ENCODE measurements at regions not wholly inside any gene's neighbourhood (a gene's known extent, or its start where the extent isn't known, plus 50 kb on each side); places are given as distances from the start of the nearest gene placed in this dataset.
"Not testable (repeated sequence)": the region's sequence is repeated elsewhere in the genome, so short reads cannot be mapped to it uniquely, and the experiment has no call there.

DNA sequence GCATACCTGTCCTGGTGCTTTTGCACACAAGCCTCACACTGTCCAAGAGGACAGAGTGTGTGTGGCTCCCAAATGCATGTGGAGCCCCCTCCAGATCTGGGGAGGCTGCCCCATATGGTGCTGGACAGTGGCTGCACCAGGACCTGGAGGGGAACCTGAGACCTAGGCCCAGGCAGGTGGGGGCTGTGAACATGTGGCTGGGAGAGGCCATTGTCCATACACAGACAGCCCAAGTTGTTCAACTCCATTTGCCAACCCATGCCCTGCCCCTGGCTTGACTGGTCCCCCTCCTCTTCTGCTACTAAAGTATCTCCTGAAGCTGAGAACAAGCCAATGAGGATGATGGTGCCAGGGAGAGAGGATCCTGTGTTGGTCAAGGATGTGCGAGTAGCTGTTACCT, 94.0 kb downstream of the ING1 start:
- no peak for ATAC-seq
- intact Hi-C loops (cut with DNase I) = no loop called here
- DNase-seq = no peak

GRCh38 chr13:110808138-110808537, 94.6 kb downstream of the ING1 start:
- intact Hi-C loops (cut with DNase I) = no loop called here
- ATAC-seq = no peak

GRCh38 chr13:110809871-110810486, 96.5 kb downstream of the ING1 start:
- no peak for DNase-seq
- no peak for ATAC-seq
- intact Hi-C loops (cut with DNase I) = loop anchor here in 1 of 2 donors (10.0 kb wide), 1 partner anchor 105 kb away; the partner anchor contains the start of gene CARS2

More at GRCh38 chr13:110808138-110808537, 94.6 kb downstream of the ING1 start:
- no peak for DNase-seq

DNA sequence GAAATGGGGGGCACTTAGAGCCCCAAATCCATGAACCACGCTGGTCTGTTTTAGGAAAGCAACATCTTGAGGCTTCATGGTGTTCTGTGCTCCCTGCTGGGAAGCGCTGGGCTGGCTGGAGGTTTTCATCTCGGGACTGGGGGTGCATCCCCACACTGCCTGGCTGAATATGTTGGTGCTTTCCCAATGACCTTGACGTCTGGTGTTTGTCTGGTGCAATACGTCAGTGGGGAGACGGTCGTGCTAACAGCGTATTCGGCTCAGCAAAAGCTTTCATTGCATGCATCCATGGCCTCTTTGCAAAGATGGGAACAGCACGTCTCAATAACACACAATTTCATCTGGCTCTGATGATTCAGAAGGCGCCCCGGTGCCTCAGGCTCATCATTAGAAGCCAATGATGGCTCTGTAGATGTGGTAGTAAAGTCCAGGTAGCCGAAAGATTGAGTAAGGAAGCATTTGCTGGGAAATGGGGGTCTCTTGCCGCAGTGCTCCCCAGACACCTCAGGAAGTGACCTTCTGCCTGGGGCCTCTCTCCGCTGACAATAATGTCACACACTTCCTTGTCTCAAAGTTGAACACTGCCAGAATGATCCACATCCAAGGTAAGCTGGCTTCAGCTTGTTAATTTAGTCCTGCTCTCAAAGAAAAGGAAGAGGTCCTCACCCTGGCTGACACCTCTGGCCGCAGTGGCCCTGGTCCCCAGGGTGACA, 97.7 kb downstream of the ING1 start:
- intact Hi-C loops (cut with DNase I) = loop anchor here in 1 of 2 donors (10.0 kb wide), 1 partner anchor 106 kb away; the partner anchor contains the start of gene CARS2
- ATAC-seq (no peak), DNase-seq (no peak)

DNA sequence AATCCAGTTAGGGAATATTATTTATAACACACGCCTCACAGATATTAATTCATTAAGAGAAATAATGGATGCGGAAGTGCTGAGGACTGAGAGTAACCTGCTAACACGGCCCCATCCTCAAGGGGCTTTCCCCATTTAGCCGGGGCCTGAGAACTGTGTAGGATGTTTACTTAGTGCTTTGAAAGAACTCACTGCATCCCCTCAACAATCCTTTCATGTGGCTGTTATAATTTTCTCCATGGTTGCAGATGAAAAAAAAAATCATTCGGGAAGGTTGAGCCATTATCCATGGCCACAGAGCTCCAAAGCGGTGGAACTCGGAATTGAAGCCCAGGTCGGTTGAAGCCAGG, 98.2 kb downstream of the ING1 start:
- ATAC-seq = no peak
- intact Hi-C loops (cut with DNase I) = loop anchor here in 1 of 2 donors (10.0 kb wide), 1 partner anchor 107 kb away; the partner anchor contains the start of gene CARS2

DNA sequence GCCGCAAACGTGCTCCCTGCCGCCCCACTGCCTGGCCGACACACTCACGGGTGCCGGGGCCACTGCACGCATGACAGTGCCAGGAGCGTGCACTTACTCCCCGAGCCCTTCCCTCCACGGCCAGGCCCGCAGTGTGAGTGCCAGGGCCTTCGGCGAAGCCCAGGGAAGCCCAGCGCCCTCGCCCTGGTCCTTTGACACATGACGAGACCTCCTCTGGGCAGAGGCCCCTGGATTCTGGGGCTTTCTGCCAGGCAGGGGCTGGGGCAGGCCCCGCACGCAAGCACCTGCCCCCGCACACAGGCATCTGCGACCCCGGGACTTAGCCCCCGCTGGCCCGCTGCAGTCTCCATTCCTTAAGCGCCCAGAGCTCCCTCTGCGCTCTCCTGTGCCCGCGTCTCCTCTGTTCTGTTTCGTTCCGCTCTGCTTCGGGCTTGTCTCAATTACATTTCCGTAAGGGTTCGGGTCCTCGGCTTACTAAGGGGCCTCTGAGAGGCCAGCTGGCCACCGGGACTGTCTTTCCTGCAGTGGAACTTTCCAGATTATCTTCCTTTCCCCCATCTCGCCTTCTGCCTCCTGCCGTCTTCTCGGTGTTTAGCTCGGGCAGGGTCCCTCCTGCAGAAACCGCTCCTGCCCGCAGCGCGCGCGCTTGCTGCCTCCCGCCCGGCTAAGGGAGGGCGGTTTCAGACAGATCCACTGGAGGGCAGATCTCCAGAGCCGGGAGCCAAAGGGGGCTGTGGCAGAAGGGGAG, 98.8 kb downstream of the ING1 start:
- no peak for DNase-seq
- intact Hi-C loops (cut with DNase I) = loop anchor here in 1 of 2 donors (10.0 kb wide), 1 partner anchor 107 kb away; the partner anchor contains the start of gene CARS2

More for the DNA sequence above, 98.2 kb downstream of the ING1 start:
- DNase-seq = no peak

GRCh38 chr13:110812869-110813645, 99.6 kb downstream of the ING1 start:
- ATAC-seq (no peak), DNase-seq (no peak)
- intact Hi-C loops (cut with DNase I) = loop anchor here in 1 of 2 donors (10.0 kb wide), 1 partner anchor 108 kb away; the partner anchor contains the start of gene CARS2

More for the DNA sequence above, 98.8 kb downstream of the ING1 start:
- peak; percentile 51 to 75 for ATAC-seq

- ATAC-seq = no peak
- intact Hi-C loops (cut with DNase I) = loop anchor here in 1 of 2 donors (10.0 kb wide), 1 partner anchor 109 kb away; the partner anchor contains the start of gene CARS2
- no peak for DNase-seq
These were observed 100.4 kb downstream of the ING1 start for GRCh38 chr13:110813646-110814624.

DNA sequence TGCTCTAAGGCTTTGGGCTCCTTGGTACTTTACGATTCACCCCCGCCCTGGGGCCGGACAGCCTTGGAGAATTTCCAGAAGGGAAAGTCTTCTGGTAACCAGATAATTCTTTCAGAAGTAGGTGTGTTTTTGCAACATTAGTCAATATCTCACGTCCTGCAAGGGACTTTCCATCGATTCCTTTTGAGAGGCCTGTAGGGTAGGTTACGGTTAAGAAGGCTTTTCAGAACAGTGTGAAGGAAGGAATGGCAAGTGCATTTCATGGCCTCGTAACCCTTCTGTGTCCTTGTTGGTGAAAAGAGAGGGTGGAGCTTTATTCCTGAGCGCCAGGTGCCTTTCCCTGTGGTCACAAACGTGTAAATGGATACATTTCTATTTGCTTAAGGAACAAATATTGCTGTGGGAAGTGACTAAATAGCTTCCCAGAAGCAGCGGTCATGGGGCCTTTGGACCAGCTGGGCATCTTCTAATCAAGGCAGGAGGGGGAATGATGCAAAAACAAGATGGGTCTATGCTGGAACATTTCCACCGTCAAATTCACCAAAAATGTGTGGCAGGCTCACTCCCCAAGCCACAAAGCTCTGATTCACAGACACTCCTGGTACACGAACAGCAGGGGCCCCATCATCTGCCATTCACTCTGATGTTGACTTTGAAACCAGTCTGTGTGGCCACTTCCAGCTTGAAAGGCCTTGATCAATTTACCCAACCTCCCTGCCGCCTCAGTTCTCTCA, 99.2 kb downstream of the ANKRD10 start:
- no peak for ATAC-seq
- no peak for DNase-seq
- intact Hi-C loops (cut with DNase I) = loop anchor here (5.0 to 10.0 kb wide), 3 partner anchors 111 to 223 kb away; partner anchors contain the start of gene CARS2 (in 1 of the 2)

GRCh38 chr13:110816500-110816899, 98.4 kb downstream of the ANKRD10 start:
- intact Hi-C loops (cut with DNase I) = loop anchor here (5.0 to 10.0 kb wide), 3 partner anchors 112 to 224 kb away; partner anchors contain the start of gene CARS2 (in 1 of the 2)
- DNase-seq (no peak), ATAC-seq (peak; percentile 33 to 39)

DNA sequence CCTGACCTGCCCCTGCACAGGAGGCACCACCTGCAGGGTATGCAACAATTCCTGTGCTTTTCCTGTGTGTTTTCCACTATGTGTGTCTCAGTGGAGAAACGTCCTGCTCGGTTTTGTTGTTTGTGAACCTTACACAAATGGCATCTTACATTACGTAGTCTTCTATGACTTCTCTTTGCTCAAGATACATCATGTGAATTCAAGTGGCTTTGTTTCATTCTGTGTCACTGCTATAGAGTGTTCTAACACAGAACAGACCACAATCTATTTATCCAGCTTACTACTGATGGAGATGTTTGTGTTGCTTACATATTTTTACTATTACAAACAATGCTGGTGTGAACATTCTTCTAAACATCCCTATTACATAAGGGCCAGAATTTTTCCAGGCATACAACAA, 97.7 kb downstream of the ANKRD10 start:
- ATAC-seq (no peak), DNase-seq (no peak)
- intact Hi-C loops (cut with DNase I) = loop anchor here (5.0 to 10.0 kb wide), 3 partner anchors 112 to 225 kb away; partner anchors contain the start of gene CARS2 (in 1 of the 2)

GRCh38 chr13:110818747-110819146, 96.1 kb downstream of the ANKRD10 start:
- intact Hi-C loops (cut with DNase I) = loop anchor here (5.0 to 10.0 kb wide), 3 partner anchors 114 to 226 kb away; partner anchors contain the start of gene CARS2 (in 1 of the 2)
- no peak for ATAC-seq
- DNase-seq = no peak

DNA sequence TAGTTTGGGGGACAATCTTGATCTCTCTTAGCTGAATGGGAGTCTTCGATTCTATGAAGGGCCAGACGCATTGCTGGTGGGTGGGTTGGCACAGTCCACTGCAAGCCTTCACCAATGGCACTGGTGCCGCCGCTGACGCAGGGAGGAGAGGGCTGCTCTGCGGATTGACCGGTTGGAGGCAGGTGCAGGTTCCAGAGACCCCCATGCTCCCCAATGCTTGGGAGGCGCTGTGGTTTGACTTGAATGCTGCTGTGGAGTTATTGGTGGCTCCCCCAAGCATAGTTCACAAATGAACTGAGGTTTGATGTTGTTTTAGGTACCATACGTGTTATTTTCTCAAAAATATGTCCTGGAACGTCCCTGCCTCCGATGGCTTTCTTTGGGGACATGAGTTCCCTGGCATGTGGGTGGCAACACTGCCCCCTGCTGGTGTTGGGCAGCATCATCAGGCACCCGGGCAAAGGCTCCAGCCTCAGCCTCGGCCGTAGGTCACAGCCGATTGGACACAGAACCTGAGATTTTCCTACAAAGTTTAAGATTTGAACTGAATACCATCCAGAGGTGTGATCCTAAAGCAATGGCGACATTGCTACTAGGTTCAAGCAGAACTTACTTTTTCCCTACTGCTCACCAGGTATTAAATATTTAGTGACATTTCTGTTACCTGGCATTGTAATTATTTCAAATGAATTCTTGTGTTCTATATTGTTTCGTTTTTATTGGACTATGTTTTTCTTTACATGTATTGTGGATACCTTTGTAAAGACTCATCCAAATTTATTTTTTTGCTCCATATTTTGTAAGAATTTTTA, 95.5 kb downstream of the ANKRD10 start:
- intact Hi-C loops (cut with DNase I) = loop anchor here (5.0 to 10.0 kb wide), 3 partner anchors 115 to 227 kb away; partner anchors contain the start of gene CARS2 (in 1 of the 2)
- ATAC-seq = peak; percentile 91 to 94

GRCh38 chr13:110820322-110820721, 94.5 kb downstream of the ANKRD10 start:
- no peak for ATAC-seq
- no peak for DNase-seq
- intact Hi-C loops (cut with DNase I) = no loop called here

More for the DNA sequence above, 95.5 kb downstream of the ANKRD10 start:
- DNase-seq = peak; percentile 85

- ATAC-seq; intact Hi-C loops (cut with DNase I); DNase-seq: not testable (repeated sequence)
These were observed 92.8 kb downstream of the ANKRD10 start for GRCh38 chr13:110821837-110822668.

All from left cardiac atrium (tissue), 4 donors.